ENCODE measurements at regions not wholly inside any gene's neighbourhood (a gene's known extent, or its start where the extent isn't known, plus 50 kb on each side); places are given as distances from the start of the nearest gene placed in this dataset.

- WGBS, 5 donors: 69 to 90% (median 72%) methylated on average over 4 of the region's 4 CpGs
- no peaks in the 10 kb centered on the region for H3K36me3 ChIP-seq
- no peaks in the 10 kb centered on the region for H3K9me3 ChIP-seq
- H3K4me1 ChIP-seq: no peaks in the 10 kb centered on the region
- DNase-seq: no peak
- intact Hi-C loops (cut with DNase I; ENCODE audit: low total_unique reads): no loop called here
- TF ChIP-seq POLR2AphosphoS5 (IDR thresholded peaks at IDR 0.05) (no peak), POLR2A (IDR thresholded peaks at IDR 0.05) (no peak), CTCF (IDR thresholded peaks at IDR 0.05 in 8 of 11, conservative IDR thresholded peaks at IDR 0.05 in 3 of 11) (no peak)
- no peak overlapping the region for H3K27ac ChIP-seq
- H3K4me3 ChIP-seq: no peak overlapping the region
- H3K27me3 ChIP-seq (replicated peaks in 1 of 7): peaks cover 0 to 32% (median 0%) of the 10 kb centered on the region in 7 donors
These were observed 114.8 kb downstream of the RPS12 start for GRCh38 chr6:132929141-132929540.

DNA sequence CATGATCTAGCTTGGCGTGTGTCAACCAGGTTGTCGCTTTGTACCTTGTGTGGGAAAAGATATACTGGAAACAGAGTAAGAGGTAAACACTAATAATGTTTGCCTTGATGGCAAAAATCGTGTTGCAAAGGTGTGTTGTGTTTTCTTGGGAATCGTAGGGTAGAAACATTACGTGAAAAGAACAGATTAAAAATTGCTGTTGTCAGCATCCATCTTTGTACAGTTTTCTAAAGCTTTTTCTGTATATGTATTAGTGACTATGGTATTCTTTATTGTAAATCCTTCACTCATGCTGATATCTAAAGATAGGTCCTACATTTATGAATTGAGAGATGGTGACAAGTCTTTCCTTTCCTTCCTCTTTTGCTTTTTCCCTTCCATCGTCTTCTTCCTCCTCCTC, 116.9 kb downstream of the RPS12 start:
- H3K4me1 ChIP-seq: no peaks in the 10 kb centered on the region
- no peak overlapping the region for H3K27ac ChIP-seq
- no peak for TF ChIP-seq CTCF (IDR thresholded peaks at IDR 0.05 in 8 of 11, conservative IDR thresholded peaks at IDR 0.05 in 3 of 11)
- intact Hi-C loops (cut with DNase I; ENCODE audit: low total_unique reads): no loop called here
- H3K36me3 ChIP-seq: no peaks in the 10 kb centered on the region
- H3K9me3 ChIP-seq: no peaks in the 10 kb centered on the region
- H3K27me3 ChIP-seq (replicated peaks in 1 of 7): peaks cover 0 to 37% (median 0%) of the 10 kb centered on the region in 7 donors
- H3K4me3 ChIP-seq: no peak overlapping the region
- 73 to 78% (median 77%) methylated on average over 6 of the region's 6 CpGs for WGBS, 5 donors
- no peak for DNase-seq

DNA sequence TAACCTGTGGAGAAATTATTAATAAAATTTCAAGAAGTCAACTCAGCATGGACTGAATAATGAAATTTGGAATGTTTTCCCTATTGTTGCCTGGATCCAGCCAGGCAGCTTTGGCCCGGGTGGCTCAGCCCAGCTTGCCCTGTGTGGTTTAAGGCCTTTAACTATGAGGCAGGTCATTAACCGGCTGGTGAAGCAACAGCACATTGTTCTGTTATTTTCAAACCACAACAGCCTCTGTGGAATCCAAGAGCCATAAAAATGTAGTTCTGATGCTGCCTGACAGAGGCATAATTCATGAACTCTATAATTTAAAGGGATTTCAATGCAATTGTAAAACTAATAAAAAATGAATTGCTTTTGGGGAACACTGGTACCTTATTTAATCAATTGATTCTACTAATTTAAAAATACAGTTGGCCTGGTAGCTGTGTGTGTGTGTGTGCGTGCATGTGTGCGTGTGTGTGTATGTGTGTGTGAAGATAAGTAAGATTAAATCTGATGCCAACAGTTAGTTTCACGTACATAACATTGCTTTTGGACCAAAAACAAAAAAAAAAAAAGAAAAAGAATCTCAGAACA, 117.7 kb downstream of the RPS12 start:
- Histone ChIP-seq H3K4me3 (no peak overlapping the region), H3K9me3 (no peaks in the 10 kb centered on the region), H3K27ac (no peak overlapping the region), H3K27me3 (replicated peaks in 1 of 7) (peaks cover 0 to 37% (median 0%) of the 10 kb centered on the region in 7 donors), H3K4me1 (no peaks in the 10 kb centered on the region), H3K36me3 (no peaks in the 10 kb centered on the region)
- WGBS, 5 donors: 63 to 83% (median 72%) methylated on average over 5 of the region's 5 CpGs
- no peak for DNase-seq
- intact Hi-C loops (cut with DNase I; ENCODE audit: low total_unique reads): no loop called here
- TF ChIP-seq POLR2A (IDR thresholded peaks at IDR 0.05): no peak
- TF ChIP-seq POLR2AphosphoS5 (IDR thresholded peaks at IDR 0.05): no peak
- TF ChIP-seq CTCF (IDR thresholded peaks at IDR 0.05 in 8 of 11, conservative IDR thresholded peaks at IDR 0.05 in 3 of 11): no peak

DNA sequence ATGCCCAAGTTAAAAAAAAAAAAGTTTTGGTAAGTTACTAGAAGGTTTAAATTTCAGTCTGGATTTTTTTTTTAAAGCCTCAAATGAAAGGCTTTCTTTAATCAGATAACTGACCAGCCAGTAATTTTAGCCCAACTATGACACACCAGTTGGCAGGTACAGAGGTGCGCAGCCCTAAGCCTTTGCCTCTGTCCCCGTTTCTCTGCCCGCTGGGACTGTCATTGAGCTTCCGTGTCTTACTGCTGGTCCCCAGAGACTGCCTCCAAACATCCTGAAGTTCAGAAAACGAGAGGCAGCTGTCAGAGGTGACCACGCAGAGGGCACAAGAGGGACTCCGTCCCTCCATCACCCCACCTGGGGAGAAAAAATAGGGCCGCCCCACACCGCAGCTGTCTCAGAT, 118.2 kb downstream of the RPS12 start:
- intact Hi-C loops (cut with DNase I; ENCODE audit: low total_unique reads): no loop called here
- DNase-seq: no peak
- Histone ChIP-seq H3K27me3 (replicated peaks in 1 of 7) (peaks cover 0 to 37% (median 0%) of the 10 kb centered on the region in 7 donors), H3K9me3 (no peaks in the 10 kb centered on the region), H3K27ac (no peak overlapping the region), H3K4me1 (no peaks in the 10 kb centered on the region), H3K4me3 (no peak overlapping the region), H3K36me3 (no peaks in the 10 kb centered on the region)
- 72 to 86% (median 82%) methylated on average over 9 of the region's 9 CpGs for WGBS, 5 donors
- TF ChIP-seq POLR2AphosphoS5 (IDR thresholded peaks at IDR 0.05) (no peak), POLR2A (IDR thresholded peaks at IDR 0.05) (no peak), CTCF (IDR thresholded peaks at IDR 0.05 in 8 of 11, conservative IDR thresholded peaks at IDR 0.05 in 3 of 11) (no peak)

Measured in spleen (tissue), 11 donors.